NCI-H82 treated with DMSO at 0.1 percent for 48 hours (cell line): ENCODE measurements at regions not wholly inside any gene's neighbourhood (a gene's known extent, or its start where the extent isn't known, plus 50 kb on each side); places are given as distances from the start of the nearest gene placed in this dataset.

Source experiments
- DNase-seq: peaks from one replicate; lab custom pipeline; 2025; ENCODE audit not compliant: unreplicated experiment; lab: John Stamatoyannopoulos, UW

DNA sequence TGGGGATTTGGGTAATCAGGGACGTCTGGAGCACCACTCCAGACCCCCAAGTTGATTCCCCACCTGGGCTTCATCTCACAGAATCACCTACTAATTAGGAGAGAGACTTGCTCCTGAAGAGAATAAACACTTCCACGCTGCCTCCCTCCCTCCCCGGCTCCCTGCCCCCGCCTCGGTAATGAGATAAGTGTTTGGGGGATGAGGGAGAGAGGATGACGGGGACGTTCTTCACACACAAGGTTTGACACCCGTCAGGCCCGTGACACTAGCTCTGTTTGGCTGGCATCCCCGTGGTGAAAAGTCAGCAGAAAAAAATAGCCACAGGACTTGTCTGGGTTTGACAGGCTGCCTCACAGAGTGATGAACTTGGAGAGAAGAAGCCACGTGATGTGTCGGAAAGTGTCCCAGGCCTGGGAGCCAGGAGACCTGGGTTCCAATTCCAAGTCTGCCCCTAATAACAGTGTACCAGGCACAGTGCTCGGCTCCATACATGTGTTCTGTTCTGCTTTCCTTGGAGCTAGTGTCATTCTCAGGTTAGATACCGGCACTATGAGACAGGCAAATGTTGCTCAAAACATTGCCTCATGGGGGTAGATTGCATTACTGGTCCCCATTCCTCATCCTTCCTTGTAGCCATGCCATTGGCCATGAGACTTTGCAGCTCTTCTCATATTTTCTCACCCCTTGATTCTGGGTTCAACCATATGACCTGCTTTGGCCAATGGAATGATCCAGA is 578.0 kb downstream of the BCOR start:
- peak; percentile 14 for DNase-seq

DNA sequence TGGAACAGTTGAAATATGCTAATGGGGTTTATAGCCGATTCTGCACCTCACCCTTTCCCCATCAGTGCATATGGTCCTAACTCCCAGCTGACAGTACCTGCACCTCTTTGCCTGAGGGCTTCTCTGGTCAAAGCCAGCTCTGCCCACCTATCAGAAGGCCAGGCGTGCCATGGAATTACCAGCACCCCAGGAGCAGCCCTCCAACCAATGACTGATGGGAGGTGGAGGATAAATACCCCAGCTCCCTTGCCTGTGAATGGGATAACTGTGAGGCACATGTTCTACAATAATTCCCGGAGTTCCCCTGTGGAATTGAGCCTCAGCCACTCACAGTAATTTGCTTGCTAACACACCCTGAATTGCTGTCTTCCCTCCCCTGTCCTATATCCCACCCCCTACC is 572.0 kb downstream of the BCOR start:
- DNase-seq = no peak

- DNase-seq = peak; percentile 84
These were observed 570.7 kb downstream of the BCOR start for GRCh38 chrX:39527025-39527424.

- DNase-seq = peak; percentile 63
These were observed 569.4 kb downstream of the BCOR start for GRCh38 chrX:39528161-39528916.

DNA sequence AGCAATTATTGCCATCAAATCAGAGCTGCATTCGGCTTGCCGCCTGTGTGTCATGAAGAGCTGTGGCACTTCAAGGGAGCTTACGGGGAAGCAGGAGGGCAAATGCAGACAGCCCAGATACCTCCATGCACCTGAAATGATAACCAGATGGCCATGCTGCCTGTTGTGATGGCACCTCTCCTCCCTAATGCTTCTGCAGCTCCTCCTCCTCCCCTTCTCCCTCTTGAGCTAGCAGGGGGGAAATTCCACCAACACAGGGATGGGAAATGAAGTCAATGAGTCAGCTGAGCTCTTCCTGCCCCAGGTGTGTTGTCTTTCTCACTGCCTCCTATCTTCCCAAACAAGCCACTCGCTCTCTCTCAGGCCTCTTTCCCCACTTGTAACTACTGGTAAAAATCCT is 565.0 kb downstream of the BCOR start:
- DNase-seq = no peak

DNA sequence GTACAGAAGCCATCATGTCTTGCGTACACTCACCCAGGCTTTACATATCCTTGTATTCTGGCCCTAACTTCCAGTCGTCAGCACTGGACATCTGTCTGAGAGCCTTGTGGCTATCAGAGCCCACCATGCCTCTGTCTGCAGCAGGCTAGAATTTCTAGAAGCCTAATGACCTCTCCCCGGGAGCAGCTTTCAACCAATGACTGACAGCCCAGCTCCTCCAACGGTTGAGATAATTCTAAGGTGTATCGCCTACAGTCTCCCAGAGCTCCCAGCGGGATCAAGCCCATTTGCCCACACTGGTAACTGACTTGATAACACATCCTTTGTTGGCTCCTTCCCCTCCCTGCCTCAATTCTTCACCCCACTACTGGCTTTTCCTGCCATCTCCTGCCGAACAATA is 562.8 kb downstream of the BCOR start:
- DNase-seq = no peak

DNA sequence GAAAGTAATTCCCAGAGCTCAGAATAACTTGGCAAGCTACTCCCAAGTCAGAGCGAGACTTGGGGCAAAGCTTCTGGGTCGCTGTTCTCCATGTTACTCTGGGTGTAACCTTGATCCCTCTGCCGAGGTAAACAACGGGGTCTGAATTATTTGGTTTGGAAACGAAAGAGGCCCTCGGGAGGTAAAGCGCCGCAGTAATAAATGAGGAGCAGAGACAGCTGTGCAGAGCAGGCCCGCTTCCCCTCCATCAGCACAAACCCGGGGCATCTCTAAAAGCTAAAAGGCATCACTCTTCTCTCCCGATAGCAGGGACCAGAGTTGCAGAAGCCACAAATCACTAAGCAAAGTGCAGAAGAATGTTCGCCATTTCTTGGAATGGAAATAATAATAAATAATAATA is 561.5 kb downstream of the BCOR start:
- DNase-seq = no peak

DNA sequence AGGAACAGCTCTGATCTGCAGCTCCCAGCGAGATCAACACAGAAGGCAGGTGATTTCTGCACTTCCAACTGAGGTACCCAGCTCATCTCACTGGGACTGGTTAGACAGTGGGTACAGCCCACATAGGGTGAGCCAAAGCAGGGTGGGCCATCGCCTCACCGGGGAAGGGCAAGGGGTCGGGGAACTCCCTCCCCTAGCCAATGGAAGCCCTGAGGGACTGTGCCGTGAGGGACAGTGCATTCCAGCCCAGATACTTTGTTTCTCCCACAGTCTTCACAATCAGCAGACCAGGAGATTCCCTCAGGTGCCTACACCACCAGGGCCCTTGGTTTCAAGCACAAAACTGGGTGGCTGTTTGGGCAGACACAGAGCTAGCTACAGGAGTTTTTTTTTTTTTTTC is 555.9 kb downstream of the BCOR start:
- DNase-seq = no peak

GRCh38 chrX:39542316-39542715 is 555.4 kb downstream of the BCOR start:
- DNase-seq = no peak

- DNase-seq = no peak
These were observed 546.9 kb downstream of the BCOR start for GRCh38 chrX:39550795-39551361.

GRCh38 chrX:39551762-39552161 is 546.0 kb downstream of the BCOR start:
- DNase-seq = no peak

DNA sequence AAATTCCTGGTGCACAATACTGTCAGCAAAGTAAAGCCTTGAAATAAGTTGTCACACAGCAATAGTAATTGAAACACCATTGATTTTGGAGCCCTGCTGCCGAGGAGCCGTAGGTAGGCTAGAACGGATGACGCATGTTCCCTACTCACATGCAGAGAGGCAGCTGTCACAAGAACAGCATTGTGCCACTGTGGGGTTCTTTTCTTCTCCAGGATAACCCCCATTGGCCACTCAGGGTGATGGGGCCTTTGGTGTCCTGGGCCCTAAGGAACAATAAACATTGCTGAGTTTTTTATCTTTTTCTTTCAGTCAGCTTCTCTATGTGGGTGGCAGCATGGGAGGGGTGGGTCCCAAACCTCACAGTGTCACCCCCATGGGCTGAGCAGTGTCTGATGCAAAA is 542.3 kb downstream of the BCOR start:
- DNase-seq = no peak

GRCh38 chrX:39556056-39556455 is 541.7 kb downstream of the BCOR start:
- DNase-seq = no peak

- no peak for DNase-seq
These were observed 538.5 kb downstream of the BCOR start for GRCh38 chrX:39559229-39559628.

DNA sequence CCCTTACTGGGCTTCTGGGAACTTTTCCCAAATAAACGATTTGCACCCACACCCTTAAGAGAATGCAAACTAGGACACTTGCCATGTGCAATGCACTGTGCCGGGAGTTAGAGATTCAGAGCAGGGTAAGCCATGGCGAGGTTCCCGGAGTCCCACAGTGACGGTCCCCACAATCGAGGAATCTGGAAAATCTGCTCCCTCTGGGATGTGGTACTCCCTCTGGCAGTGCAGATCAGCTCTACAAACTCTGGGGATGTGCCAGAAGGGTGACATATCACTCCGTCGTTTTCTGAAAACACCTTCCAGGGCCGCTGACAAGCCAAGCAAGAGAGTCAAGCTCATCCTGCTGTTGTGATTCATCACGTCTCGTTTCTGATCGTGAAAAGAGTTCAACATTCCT is 537.5 kb downstream of the BCOR start:
- DNase-seq = no peak

DNA sequence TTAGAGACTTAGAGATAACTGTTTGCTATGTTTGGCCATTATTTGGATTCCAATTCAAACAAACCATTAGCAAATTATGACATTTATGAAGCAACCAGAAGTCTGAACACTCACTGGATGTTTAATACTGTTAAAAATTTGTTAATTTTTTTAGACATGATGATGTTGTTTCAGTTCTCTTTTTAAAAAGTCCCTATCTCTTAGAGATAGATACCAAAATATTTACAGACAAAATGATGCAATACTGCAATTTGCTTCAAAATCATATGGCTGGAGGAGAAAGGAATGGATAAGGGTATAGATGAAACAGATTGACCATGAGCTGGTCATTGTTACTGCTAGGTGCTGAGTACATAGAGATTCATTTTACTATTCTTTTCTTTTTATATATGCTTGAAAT is 534.6 kb downstream of the BCOR start:
- no peak for DNase-seq

- DNase-seq = no peak
These were observed 533.0 kb downstream of the BCOR start for GRCh38 chrX:39564751-39565150.

GRCh38 chrX:39574178-39574577 is 523.6 kb downstream of the BCOR start:
- DNase-seq = no peak

GRCh38 chrX:39576041-39576872 is 521.5 kb downstream of the BCOR start:
- no peak for DNase-seq

DNA sequence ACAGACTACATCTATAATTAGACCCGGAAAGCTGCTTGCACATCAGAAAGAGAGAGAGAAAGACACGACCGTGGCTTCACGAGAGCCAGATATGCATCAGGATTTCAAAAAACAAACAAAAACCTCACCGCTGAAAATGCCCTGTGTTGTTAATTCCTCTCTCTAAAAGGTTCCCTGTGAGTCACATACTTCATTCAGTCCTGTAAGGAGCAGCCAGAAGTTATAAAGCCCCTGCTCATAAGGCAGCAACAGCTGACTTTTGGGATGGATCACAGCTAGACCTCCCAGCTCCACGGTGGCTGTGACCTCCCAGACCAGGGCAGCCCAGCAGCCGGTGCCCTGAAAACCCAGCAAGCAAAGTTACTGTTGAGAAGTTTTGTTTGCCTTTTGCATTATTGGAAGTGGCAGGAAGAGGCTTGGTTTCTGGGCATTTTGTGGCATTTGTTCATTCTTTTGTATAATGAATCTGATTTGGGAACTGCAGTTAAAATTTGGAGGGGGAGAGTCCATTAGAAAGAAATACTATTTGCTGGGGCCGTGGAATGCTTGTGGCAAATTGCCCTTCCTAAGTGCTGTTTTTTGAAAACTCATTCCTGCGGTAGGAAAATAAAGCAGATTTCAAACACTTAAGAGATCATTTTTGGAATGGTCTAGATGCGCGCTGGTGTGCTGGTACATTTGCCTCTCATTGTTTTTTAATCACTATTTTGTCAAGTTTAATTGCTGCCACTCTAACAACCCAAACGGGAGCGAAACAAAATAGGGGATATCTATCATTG is 520.4 kb downstream of the BCOR start:
- no peak for DNase-seq
